G401 (cell line): ENCODE measurements at regions not wholly inside any gene's neighbourhood (a gene's known extent, or its start where the extent isn't known, plus 50 kb on each side); places are given as distances from the start of the nearest gene placed in this dataset.
"Not testable (repeated sequence)": the region's sequence is repeated elsewhere in the genome, so short reads cannot be mapped to it uniquely, and the experiment has no call there.

ENCODE experiments used
- DNase-seq: peaks from one replicate; pipeline ENCODE4 v3.0.0-alpha.2; 2015; ENCODE audit warnings: low spot score
- in situ Hi-C: cut with HindIII; loops from 2 replicates; pipeline ENCODE4 v1.10.0; 2016; ENCODE audit warnings: low sequenced_read_pairs, mixed read lengths

GRCh38 chr14:89551955-89552354, 134.9 kb upstream of the FOXN3 start:
- in situ Hi-C loops = no loop called here
- DNase-seq = no peak

GRCh38 chr14:89551432-89551831, 134.4 kb upstream of the FOXN3 start:
- in situ Hi-C loops = no loop called here

DNA sequence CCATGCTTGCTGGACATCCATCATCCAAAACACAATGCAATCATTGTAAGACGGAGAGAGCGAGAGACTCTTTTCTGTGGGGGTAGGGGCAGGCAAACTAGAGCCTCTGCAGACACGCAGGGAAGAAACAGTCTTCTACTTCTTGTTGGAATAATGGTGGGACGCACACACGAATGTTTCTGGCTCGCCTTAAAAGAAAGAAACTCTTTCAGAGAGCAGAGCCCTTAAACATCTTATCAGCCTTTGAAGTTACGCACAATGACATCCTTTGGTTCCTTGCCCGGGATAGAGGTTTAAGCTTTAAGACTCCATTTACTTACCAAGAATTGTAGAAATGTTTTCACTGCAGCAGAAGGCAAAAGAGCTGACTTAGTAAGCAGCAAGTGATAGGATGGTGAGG, 133.8 kb upstream of the FOXN3 start:
- peak; percentile 28 for DNase-seq

More at GRCh38 chr14:89551432-89551831, 134.4 kb upstream of the FOXN3 start:
- DNase-seq = no peak

DNA sequence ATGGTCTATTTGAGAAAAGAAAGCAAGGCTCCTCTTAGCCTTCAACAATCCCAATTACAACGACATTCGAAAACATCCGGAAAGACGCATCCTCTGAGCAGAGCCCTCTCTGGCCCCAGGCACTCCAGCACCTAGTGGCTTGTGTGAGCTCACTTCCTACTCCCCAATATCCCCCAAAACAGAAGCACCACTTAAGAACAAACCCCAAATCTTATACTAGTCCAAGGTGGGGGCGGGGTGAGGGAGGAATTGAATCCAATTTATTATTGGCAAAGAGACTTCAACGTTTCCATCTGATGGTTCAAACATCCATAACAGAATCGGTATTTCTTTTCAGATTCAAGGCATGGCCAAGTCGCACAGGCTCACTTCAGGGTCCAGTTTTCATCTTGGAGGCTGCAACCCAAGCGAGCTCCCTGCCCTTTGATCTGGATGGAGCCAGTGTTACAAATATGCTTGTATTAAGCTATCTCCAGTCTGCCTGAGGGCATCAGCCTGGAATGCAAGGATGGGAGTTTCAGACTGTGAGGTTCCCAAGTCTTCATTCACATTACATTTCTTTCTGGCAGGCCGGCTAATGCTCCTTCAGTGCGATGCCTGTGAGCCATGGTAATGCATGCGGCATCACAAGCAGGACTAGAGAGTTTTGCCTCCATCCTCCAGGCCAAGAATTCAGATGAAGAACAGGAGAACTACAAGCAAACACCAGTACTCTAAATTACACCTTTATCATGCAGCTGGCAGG, 132.5 kb upstream of the FOXN3 start:
- in situ Hi-C loops = no loop called here
- no peak for DNase-seq

More for the DNA sequence above, 133.8 kb upstream of the FOXN3 start:
- in situ Hi-C loops = no loop called here

DNA sequence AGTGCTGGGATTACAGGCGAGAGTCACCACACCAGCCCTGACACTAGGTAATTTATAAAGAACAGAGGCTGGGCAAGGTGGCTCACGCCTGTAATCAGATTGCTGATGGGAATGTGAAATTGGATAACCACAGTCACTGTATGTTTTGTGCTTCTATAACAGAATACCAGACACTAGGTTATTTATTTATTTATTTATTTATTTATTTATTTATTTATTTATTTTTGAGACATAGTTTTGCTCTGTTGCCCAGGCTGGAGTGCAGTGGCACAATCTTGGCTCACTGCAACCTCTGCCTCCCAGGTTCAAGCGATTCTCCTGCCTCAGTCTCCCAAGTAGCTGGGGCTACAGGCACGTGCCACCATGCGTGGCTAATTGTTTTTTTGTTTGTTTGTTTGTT, 130.0 kb upstream of the FOXN3 start:
- in situ Hi-C loops, DNase-seq: not testable (repeated sequence)

- DNase-seq = no peak
- in situ Hi-C loops = no loop called here
Observed at GRCh38 chr14:89544636-89545301, 127.7 kb upstream of the FOXN3 start.

GRCh38 chr14:89543425-89543790, 126.4 kb upstream of the FOXN3 start:
- in situ Hi-C loops = no loop called here
- DNase-seq = peak; percentile 78

- DNase-seq = peak; percentile 25
- in situ Hi-C loops = no loop called here
Observed at GRCh38 chr14:89542786-89543424, 125.9 kb upstream of the FOXN3 start.

- DNase-seq = no peak
- in situ Hi-C loops = no loop called here
Observed at GRCh38 chr14:89540830-89541470, 123.9 kb upstream of the FOXN3 start.

DNA sequence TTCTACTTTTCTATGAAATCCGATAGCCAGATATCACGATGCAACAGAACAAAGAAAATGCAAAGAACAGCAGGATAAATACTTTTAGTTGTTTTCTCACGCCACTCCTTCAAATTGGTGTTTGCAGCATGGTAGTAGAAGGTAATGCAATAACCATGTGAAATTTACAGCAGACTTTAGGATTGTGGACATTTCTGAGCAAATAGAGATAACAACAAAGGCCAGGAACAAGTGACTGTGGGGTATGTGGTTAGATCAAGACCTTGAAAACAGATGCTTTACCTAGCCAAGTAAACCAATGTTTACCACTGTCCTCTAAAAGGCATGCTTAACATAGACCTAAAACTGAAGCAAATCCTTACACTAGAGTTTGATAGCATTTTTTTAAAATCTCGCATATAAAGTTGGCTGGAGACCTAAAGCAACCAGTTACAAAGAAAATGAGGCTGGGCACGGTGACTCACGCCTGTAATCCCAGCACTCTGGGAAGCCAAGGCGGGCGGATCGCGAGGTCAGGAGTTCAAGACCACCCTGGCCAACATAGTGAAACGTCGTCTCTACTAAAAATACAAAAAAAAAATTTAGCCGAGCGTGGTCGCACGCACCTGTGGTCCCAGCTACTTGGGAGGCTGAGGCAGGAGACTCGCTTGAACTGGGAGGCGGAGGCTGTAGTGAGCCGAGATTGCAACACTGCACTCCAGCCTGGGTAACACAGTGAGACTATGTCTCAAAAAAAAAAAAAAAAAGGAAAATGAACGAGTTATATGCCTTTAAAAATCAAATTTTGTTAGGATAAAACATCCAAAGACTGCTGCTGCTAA, 123.2 kb upstream of the FOXN3 start:
- in situ Hi-C loops = no loop called here
- DNase-seq = no peak

GRCh38 chr14:89537911-89538310, 120.9 kb upstream of the FOXN3 start:
- in situ Hi-C loops = no loop called here
- DNase-seq = no peak

GRCh38 chr14:89534902-89535685, 118.1 kb upstream of the FOXN3 start:
- DNase-seq = no peak
- in situ Hi-C loops = no loop called here

DNA sequence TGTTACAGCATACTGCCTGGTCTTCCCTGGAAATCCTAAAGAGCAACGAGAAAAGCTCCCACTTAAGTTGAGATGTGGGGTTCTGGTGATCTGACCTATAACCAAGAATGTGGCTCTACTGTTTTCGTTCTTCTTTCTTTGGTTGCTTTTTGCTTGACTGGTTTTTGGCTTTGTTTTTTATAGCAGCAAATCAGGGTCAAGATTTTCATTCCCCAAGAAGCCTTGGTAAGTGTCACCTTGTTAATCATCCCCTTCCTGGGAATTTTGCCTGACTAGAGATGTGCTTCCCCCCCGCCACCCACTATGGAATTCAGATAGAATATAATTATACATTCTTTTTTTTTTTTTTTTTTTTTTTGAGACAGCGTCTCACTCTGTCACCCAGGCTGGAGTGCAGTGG, 116.7 kb upstream of the FOXN3 start:
- DNase-seq = no peak
- in situ Hi-C loops = no loop called here

DNA sequence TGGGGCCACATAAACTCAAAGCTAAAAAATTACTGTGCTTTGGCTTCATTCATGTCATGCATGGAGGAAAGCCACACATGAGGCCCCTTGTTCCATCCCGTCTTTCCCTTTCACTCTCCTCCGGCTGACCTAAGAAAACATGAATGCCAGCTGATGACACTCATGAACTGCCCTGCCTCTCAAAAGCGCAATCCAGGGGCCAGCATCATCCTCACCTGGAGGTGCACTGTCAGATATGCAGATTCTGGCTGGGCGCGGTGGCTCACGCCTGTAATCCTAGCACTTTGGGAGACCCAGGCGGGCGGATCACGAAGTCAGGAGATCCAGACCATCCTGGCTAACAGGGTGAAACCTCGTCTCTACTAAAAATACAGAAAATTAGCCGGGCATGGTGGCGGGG, 116.1 kb upstream of the FOXN3 start:
- no peak for DNase-seq
- in situ Hi-C loops = no loop called here

DNA sequence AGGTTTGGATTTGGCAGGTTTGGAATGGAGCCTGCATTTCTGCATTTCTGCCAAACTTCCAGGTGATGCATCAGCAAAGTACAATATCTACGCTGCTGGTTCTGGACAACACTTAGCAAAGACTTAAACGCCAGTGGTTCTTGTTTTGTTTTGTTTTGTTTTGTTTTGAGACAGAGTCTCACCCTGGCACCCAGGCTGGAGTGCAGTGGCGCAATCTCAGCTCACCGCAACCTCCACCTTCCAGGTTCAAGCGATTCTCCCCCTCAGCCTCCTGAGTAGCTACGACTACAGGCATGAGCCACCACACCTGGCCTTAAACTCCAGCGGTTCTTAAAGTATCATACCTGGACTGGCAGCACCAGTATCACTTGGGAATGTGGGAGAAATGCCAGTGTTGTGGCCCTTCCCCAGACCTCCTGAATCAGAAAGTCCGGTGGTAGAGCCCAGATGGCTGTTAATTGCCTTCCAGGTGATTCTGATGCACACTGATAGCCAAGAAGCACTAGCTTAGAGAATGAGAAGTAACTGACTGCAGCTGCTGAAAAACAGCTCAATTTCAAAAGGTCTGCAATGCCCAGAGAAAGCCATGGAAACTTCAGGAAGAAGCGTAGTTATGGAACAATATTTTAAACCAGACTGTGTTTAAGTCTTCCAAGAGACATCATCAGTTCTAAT, 114.8 kb upstream of the FOXN3 start:
- DNase-seq = peak; percentile 66
- in situ Hi-C loops = no loop called here

DNA sequence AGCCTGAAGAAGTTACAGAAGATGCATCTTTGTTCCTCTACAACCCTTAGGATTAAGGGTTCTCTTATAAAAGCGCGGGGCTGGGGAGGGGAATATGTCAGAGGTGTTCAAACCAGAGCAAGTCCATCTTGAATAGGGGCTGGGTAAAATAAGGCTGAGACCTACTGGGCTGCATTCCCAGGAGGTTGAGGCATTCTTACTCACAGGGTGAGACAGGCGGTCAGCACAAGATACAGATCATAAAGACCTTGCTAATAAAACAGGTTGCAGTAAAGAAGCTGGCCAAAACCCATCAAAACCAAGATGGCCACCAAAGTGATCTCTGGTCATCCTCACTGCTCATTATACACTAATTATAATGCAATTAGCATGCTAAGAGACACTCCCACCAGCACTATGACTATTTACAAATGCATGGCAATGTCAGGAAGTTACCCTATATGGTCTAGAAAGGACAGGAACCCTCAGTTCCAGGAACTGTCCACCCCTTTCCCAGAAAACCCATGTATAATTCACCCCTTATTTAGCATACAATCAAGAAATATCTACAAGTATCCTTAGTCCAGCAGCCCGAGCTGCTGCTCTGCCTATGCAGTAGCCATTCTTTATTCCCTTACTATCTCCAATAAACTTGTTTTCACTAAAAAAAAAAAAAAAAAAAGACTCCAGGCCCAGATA, 108.1 kb upstream of the FOXN3 start:
- no peak for DNase-seq
- in situ Hi-C loops = no loop called here

DNA sequence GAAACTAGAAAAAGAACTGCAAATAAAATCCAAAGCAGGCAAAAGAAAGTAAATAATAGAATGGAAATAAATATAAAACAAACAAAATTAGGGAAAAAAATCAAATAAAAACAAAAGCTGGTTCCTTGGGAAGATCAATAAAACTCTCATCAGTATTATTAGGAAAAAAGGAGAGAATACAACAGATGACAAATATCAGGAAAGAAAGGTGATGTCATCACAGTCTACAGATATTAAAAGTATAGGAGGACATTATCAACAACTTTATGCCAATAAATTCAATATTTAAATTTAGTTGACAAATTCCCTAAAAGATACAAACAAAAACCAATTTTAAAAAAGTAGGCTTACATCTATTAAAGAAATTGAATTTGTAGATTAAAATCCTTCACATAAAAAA, 107.4 kb upstream of the FOXN3 start:
- in situ Hi-C loops = no loop called here
- DNase-seq = no peak
